A673 (cell line): ENCODE measurements at regions not wholly inside any gene's neighbourhood (a gene's known extent, or its start where the extent isn't known, plus 50 kb on each side); places are given as distances from the start of the nearest gene placed in this dataset.

Experiments used
- EZH2 ChIP-seq: fragments of 200-600 bp; sonication (generic); IDR thresholded peaks from 2 replicates; pipeline ENCODE4 v1.6.1; 2017; ENCODE audit warnings: borderline replicate concordance, low read depth, mild to moderate bottlenecking, mixed read lengths, antibody characterized with exemption, low read length; ENCODE audit not compliant: poor library complexity, severe bottlenecking
- TF ChIP-seq, protein P1 (sequence below): fragments of 300-800, 200-600 bp; sonication (generic); conservative IDR thresholded peaks from 2 replicates; pipeline ENCODE4 v1.5.1; 2017; ENCODE audit warnings: low read depth, mild to moderate bottlenecking, antibody characterized with exemption, low read length, moderate library complexity, mixed read lengths

DNA sequence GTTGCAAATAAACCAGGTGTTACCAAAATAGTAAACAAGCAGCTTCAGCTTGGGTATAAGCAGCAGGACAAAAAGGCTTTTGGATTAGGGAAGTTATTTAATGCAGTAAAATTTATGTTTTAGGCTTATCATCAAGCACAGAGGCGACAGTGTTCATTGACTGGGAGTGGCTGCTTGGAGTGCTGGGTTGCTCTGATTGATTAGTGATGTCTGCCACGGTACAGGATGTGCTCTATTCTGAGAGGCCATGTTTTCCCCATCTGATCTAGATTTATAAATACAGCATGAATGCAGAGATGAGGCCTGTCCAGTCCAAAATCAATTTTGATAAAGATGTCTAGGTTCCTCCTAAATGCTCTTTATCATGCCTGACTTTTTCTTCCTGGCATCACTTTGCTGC lies 83.5 kb downstream of the MAP1LC3B2 start:
- TF ChIP-seq, protein P1, sequence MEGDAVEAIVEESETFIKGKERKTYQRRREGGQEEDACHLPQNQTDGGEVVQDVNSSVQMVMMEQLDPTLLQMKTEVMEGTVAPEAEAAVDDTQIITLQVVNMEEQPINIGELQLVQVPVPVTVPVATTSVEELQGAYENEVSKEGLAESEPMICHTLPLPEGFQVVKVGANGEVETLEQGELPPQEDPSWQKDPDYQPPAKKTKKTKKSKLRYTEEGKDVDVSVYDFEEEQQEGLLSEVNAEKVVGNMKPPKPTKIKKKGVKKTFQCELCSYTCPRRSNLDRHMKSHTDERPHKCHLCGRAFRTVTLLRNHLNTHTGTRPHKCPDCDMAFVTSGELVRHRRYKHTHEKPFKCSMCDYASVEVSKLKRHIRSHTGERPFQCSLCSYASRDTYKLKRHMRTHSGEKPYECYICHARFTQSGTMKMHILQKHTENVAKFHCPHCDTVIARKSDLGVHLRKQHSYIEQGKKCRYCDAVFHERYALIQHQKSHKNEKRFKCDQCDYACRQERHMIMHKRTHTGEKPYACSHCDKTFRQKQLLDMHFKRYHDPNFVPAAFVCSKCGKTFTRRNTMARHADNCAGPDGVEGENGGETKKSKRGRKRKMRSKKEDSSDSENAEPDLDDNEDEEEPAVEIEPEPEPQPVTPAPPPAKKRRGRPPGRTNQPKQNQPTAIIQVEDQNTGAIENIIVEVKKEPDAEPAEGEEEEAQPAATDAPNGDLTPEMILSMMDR: no peak
- TF ChIP-seq EZH2: no peak
